Frontal cortex (tissue), 3 donors: ENCODE measurements at regions not wholly inside any gene's neighbourhood (a gene's known extent, or its start where the extent isn't known, plus 50 kb on each side); places are given as distances from the start of the nearest gene placed in this dataset.
A peak's percentile ranks its signal among the peaks of the same experiment; 100 is the strongest.

Experiments
- DNase-seq, 2 donors: peaks; one replicate each; pipeline ENCODE4 v3.0.0; 2012; ENCODE audit warnings: low spot score in 2 of 2
- FAIRE-seq: peaks from 2 replicates; lab custom pipeline; 2012; peaks lifted over from hg19 to GRCh38; lab: Jason Lieb, UNC
- donor health status: control.
- donor health status: control.
- donor health status: control.

DNA sequence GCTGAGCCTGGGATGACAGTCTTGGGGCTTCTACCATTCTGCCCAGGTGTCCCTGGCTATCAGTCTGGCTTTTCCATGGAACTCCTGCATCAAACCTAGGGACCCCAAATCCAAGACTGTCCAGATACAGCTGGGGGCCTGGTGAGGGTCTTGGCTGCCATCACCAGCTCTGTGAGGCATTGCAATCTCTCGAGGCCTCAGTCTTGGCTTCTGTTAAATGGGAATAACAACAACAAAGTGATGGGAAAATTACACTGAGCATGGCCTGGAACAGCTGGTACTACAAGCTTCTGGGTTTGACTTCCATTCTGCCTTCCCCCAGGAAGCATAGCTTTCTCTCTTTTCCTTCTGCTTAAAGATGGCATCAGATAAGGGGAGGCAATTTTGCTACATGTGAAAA, 50.0 kb upstream of the LCTL start:
- DNase-seq (no peak), FAIRE-seq (no peak)

DNA sequence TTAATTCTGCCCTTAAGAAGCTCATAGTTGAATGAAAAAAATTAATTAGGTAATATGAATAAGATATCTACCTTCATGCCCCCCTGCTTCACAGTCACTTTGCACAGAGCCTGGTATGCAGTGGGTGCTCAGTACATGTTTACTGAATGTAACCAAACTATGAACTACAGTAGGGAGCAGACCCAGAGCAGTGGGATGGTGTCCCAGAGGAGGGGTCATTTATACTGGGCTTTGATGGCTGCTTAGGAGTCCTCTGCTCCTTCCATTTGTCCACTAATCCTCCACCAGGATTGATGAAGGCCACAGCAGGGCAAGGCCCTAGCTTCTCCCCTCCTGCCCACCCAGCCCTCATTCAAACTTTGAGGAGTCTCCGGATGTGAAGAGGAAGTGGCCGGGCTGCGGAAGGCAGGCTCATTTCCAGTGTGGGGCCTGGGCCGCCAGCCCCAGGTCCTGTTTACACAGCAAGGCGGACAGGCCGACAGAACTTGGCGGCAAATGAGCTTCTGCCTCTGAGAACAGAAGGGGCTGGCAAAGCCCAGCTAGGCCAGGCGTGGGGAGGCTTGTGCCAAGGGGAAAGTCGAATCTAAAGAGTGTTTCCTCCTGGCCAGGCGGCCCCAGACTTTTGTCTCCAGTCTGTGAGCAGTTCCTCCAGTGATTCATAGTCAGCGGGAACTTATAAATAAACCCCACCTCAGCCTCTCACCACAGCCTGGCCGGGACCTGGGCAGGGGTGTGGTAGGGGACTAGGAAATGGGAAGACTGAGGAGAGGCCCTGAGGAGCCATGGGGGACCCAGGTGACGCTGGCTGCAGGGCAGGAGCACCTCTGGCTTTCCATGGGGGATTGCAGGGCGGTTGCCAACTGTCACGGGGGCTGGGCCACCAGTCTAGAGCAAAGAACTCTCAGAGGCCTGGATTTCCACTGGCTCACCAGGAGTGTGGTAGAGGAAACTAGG, 51.6 kb upstream of the LCTL start:
- DNase-seq = peak in 1 of 2 donors; percentile 44

DNA sequence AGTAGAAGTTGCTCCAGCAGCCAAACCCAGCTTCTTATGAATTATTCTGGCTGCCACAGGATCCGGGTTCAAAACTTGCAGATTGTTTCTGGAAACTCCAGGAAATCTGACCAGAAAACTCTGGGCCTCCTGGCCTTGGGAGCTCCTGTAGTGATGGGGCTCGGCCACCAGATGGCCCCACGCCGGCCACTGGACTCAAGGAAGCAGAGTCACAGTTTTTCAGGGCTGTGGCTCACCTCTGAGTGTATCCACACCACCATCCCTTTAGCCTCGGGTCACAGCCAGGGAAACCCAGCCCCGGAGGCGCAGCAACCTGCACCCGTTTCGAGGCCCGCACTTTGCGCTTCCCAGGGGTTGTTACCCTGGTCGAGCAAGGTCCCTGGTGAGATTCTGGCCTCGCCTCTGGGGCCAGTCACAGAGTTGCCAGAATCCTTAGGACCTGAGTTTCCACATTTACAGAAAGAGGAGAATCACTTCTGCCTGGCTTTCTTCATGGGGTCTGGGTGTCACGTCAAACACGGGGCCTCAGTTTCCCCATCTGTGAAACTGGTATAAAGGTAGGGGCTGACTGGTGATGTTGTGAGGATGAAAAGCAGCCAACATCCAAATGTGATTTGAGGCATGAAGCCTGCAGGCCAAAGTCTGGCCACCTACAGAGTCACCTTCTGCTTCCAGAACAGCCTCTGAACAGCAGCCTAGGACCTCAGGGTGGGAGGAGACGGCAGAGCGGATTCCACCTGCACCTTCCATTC, 53.5 kb upstream of the LCTL start:
- DNase-seq = peak; percentile 46 to 70
- no peak for FAIRE-seq

More for the DNA sequence above, 51.6 kb upstream of the LCTL start:
- no peak for FAIRE-seq

DNA sequence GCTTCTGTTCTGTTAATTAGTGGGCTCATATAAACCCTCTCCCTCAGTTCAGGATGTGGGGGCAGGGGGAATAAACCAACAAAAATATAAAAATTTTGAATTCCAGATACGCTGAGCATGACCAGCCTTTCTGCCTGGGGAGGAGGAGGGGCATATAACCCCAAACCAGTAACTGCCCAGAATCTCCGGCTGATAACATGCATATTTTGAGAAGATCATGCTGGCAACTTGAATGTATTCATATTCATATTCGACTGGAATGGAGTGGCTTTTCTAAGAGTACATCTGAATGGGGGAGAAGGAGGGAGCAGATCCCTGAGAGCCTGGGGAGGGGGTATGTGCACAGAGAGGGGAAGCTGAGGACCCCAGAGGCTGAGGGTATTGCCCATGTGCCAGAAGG, 54.5 kb upstream of the LCTL start:
- no peak for FAIRE-seq
- DNase-seq = no peak

DNA sequence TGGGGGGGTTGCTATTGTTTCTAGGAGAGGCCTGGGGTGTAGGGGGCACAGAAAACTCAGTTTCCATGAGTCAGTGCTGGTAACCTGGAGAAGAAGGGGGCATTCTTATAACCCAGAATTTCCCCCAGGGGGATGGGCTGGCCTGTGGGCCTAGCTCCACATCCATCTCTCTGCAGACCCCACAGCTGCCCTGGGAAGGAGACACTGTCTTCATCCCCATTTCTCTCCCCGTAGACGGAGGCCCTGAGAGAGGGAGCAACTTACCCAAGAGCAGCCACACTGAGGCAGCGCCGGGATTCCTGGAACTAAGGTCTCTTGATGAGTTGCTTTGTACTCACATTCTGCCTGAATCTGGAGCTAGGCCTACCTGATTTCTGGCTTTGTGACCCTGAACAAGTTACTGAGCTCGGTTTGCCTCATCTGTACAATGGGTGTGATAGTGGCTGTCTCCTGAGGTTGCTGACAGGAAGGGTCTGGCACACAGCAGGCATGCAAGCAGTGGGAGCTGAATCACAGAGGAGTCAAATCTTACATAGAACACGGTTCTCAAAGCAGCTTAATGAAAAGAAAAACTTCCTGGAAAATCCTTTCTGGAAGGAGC, 55.0 kb upstream of the LCTL start:
- no peak for DNase-seq
- FAIRE-seq = no peak

DNA sequence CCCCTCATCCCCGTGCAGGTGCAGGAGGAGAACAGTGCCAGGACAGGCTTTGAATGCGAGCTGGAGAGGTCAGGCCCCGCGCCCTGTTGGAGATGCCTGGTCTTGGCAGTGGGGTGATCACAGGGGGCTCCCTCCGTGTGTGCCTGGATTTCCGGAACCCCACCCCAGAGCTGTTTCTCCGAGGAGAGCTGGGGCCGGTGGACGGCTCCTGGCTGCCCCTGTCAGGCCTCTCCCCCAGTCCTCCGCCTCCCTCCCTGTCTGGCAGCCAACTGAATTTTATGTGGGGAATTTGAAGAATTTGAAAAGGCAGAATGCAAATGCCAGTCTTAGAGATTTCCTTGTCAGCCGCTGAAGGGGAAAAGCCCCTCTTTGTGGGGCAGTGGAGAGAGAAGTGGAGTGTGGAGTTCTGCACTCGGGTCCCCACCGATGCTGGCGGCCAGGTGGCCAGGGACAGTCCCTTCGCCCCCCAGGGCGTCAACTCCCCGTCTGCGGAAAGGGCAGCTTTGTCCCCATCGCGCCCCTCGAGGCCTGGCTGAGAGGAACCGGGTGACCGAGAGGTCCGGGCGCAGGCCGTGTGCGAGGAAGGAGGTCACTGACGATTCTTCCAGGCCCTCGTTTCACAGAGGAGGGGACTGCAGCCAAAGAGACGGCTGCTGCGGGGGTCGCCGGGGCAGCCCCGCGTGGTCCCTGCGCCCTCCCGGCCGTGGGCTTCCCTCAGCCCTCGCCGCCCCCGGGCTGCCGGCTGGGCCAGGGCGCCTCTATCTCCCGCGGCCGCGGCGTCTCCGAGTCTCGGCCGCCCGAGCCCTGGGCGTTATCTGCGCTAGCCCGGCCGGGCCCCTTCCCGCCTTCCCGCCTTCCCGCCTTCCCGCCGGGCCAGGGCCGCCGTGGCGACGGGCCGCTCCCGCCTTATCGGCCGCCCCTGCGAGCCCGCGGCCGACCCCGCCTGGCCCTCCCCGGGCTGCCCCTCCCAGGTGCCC, 56.0 kb upstream of the LCTL start:
- FAIRE-seq = no peak
- DNase-seq = no peak

DNA sequence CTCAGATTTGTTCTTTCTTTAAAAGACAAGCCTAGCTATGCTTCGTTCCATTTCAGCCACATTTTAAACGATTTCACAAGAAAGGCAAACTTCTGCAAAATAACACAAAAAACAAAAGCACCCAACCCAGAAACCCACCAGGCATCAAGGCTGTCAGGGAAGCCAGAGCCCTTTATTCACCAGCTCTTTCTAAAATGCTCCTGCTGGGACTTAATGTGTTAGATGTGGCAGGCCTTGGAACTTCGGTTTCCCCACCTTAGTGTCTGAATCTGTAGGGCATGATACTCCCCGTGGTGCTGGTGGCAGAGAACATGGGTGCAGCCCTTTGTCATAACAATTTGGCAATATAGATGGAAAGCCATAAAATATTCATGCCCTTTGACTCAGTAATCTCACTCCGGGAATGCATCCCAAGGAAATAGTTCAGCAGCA, 56.8 kb upstream of the LCTL start:
- no peak for DNase-seq

DNA sequence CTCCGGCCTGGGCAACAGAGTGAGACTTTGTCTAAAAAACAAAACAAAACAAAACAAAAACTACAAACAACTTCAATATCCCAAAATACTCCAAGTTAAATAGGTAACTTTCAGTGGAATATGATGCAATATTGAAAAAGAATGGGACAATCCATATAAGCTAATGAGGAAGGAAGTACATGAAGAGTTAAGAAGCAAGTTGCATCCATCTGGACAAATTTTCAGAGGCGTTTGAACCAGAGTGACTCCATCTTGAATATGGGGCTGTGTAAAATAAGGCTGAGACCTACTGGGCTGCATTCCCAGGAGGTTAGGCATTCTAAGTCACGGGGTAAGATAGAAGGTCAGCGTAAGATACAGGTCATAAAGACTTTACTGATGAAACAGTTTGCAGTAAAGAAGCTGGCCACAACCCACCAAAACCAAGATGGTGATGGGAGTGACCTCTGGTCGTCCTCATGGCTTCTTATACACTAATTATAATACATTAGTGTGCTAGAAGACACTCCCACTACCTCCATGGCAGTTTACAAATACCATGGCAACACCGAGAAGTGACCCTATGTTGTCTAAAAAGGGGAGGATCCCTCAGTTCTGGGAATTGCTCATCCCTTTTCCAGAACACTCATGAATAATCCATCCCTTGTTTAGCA, 58.1 kb upstream of the LCTL start:
- DNase-seq = no peak
- no peak for FAIRE-seq

More for the DNA sequence above, 56.8 kb upstream of the LCTL start:
- FAIRE-seq = no peak

DNA sequence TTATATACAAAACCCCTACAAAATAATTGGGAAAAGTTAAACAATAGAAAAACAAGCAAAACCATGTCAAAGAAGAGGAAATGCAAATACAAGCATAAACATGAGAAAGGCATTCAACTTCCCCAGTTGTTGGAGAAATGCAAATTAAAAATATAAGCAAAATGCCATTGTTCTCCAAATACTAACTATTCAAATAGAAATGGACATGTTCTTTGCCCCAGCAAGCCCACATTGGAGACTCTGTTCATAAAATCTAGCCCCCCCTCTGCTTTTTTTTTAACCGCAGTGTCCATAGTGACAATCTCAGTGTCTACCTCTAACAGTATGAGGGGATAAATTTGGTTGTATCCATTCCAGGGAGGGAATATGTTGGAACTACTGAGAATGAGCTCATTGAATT, 59.7 kb upstream of the LCTL start:
- no peak for FAIRE-seq
- DNase-seq = no peak

DNA sequence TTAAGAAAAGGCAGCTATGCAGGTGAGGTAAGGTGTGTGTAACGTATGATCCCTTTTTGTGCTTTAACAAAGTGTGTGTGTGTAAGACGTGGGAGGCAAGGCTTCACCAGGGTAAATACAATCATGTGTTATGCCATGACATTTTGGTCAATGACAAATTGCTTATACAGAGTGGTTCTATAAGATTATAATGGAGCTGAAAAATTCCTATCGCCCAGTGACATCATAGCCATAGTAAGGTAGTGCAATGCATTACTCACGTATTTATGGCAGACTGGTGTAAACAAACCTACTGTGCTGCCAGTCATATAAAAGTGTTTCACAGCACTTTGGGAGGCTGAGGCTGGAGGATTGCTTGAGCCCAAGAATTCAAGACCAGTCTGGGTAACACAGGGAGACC, 60.2 kb upstream of the LCTL start:
- no peak for DNase-seq
- no peak for FAIRE-seq

DNA sequence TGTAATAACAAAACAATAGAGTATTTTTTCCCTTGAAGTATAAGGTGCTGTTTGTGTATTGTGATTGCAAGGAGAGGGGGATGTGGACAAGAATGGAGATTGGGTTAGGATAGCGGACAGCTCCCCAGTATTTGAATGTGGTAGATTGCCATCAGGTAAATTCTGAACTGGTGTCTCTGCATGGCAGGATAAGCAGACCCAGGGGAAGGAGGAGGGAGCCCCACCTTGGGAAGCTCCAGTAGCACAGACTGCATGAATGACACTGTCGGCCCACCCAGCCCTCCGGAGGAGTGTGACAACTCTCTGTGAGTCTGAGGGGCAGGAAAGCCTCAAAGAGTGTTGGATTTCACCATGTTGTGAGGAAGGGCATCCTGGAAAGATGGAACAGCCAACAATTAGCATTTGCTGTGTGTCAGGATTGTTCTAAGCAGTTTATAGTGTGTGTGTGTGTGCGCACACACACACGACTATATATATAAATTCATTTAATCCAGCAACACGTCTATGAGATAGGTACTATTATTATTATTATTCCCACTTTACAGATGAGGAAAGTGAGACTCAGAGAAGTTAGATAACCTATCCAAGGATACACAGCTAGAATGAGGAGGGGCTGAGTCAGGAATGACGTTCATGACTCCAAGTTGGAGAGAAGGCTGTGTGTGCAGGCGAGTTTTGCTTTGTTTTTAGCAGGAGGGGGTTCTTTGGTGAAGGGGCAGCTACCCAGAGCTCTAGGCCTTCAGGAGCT, 63.4 kb upstream of the LCTL start:
- DNase-seq (no peak), FAIRE-seq (no peak)

DNA sequence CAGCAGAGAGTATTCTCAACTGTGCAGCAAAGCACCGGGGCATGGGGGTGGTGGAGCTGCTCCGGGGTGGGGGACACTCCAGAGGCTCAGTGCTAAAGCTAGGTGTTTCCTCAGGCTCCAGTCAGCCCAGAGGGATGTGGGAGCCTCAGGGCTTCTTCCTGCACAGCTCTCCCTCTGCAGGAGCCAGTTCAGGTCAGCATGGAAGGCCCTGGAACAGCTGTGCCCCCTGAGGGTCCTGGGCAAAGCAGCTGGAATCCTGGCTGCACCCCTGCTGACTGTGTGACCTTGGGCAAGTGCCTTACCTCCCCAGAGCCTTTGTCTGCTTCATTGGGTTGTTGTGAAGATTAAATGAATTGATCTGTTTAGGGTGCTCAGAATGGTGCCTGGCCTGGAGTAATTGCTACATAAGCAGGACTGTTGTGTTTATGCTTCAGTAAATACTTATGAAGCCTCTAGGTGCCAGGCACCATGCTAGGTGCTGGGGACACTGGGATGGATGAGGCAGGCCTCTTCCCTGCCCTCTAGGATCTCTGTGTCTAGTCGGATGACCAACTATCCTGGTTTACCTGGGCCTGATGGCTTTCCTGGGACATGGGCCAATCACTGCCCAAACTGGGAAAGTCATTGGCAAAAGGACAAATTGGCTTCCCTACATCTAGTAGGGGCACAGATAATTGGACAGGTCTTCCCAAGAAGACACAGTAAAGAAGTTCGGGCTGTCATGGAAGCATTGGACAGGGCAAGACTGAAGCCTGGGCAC, 64.2 kb upstream of the LCTL start:
- FAIRE-seq (no peak), DNase-seq (no peak)

DNA sequence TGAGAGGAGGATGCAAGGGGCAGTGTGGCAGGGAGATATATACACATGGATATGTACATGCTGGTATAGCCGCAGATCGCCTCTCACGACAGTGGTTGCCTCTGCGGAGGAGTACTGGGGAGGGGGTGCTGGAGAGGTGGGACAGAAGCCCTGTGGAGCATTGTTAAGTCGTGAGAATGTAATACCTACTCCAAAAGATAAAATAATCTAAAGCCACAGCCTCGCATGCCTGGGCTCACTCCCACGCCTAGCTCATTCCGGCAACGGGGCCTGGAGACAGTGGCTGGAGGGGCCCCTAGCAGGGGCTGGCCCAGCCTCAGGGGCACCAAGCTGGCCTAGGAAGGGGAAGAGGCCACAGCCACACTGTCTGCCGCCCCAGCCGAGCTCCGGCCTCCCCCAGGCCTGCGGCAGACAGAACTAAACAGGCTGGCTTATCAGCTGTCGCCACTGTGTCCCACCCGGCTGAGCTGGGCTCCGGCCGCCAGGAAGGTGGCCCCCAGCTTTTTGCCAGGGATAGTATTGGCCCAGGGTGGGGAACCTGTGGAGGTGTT, 65.1 kb upstream of the LCTL start:
- FAIRE-seq = no peak

DNA sequence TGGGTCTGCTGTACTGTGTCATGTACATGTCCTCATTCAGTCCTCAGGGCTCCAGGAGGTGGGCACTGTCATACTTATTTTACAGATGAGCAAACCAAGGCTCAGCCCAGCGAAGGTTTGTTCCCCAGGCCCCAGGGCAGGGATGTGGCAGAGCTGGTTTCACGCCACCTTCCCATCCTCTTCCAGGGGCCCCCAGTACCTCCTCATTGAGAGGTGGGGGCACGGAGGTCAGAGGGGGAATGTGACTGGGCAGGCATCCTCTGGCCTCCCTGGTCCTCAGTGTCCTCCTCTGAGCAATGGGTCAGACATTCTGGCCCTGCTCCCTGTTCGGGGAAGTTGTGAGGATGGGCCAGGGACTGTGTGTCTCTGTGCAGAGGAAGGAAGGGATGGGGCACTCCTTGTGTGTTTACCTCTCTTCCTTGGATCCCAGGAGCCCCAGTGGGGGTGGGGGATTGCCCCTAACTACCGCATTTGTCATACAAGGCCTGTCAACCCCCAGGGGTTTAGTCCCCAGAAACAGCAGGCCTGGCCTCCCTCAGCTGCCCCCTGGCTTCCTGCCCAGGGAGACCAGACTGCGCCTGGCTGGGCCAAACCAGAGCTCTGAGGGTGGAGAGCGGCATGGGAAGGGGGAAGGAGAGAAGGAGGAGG, 65.9 kb upstream of the LCTL start:
- FAIRE-seq (no peak), DNase-seq (no peak)

More for the DNA sequence above, 65.1 kb upstream of the LCTL start:
- DNase-seq = no peak

DNA sequence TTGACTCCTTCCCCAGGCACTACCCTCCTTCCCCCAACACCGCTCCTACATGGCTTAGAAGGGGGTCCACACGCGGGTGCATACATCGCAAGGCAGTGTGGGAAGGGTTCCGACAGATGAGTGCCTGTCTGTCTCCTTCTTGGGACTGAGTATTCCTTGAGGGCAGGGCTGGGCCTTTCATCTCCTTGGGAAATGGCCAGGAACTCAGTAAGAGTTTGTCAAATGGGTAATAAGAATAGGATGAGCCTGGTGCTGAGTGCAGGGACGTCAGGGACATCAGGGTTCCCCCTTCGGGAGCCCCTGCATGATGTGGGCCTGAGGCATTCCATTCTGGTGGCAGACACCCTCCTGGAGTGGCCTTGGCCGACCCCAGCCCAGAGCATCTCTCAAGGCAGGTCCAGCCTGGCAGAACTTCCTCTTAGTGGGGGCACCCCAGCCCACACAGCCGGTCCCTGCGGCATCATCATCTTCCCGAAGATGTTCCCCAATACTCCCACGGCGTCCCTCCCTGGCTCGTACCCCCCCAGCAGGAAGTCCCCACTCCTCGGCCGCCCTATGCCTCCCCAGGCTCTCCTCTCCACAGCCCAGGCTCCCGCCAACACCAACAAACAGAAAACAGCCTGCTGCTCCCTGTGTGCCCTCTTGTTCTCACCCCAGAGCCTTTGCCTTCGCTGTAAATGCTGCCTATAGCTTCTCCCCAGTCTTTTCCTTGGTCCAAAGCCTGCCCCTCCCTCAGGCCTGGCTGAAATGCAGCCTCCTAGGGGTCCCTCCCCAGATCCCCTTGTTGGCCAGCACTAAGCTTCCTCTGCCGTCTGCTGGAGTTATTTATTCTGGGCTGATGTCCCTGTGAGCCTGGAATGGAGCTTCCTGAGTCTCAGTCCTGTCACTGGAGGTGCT, 67.5 kb upstream of the LCTL start:
- DNase-seq = no peak
- FAIRE-seq = no peak

DNA sequence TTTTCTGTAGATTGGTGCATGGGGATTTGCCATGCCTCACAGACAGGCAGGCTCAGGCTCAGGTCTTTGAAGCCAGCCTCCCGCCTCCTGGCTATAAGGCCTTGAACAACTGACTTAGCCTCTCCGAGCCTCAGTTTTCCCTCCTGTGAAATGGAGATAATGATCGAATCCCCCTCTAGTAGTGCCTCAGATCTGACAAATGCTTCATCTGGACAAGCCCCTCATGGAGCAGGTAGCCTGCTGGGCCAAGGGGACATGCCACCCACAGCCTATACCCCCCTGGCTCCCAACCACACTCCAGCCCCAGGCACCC, 68.1 kb upstream of the LCTL start:
- FAIRE-seq = no peak
- no peak for DNase-seq
